K562 (cell line): ENCODE measurements at regions not wholly inside any gene's neighbourhood (a gene's known extent, or its start where the extent isn't known, plus 50 kb on each side); places are given as distances from the start of the nearest gene placed in this dataset.

ENCODE experiments used
- ATAC-seq: fragments of 200-7000 bp; cut with Tn5 transposase; 3 replicates; pipeline ENCODE4 v1.9.1; 2020; ENCODE audit warnings: moderate library complexity
- BruUV-seq: library from RNA; stranded (reverse); fragments of 400-500 nt; replicated peaks from 2 replicates; lab custom pipeline; 2021; lab: Mats Ljungman, UMichigan
- CTCF ChIA-PET: fragments of 300-600 bp; formaldehyde crosslinking; extraction: SDS; loops from one replicate; lab custom pipeline; 2021; ENCODE audit warnings: low intra/inter-chr PET ratio; lab: Yijun Ruan, JAX
- POLR2A ChIA-PET: fragments of 300-600, 350-650 bp; sonication (Branson Sonifier 250); formaldehyde crosslinking; extraction: SDS; loops from one replicate; lab custom pipeline; 2021; ENCODE audit warnings: antibody characterized with exemption, inconsistent platforms; lab: Yijun Ruan, JAX
- DNase-seq, 4 experiments: peaks; one replicate each; pipeline versions ENCODE4 v3.0.0 to v3.0.0-alpha.2; 2011 to 2018; ENCODE audit warnings: low spot score in 3 of 4, mixed read lengths in 3 of 4; ENCODE audit errors: extremely low read depth in 1 of 4
- FAIRE-seq: peaks from 2 replicates; lab custom pipeline; 2011; peaks lifted over from hg19 to GRCh38; lab: Jason Lieb, UNC
- H2AFZ ChIP-seq: 2 replicates; pipeline ENCODE4 v1.6.0; 2011; ENCODE audit warnings: low read depth, low read length, control low read depth, inconsistent platforms
- H3K27ac ChIP-seq: fragments of 200-600 bp; 3 replicates; pipeline ENCODE4 v1.8.0; 2011; ENCODE audit warnings: low read depth, mild to moderate bottlenecking, control low read depth, inconsistent platforms, low read length, moderate library complexity, mixed read lengths; ENCODE audit errors: extremely low read depth
- H3K27me3 ChIP-seq, 2 experiments: fragments of 300-600 bp in 1 of 2; 2 replicates in 1 of 2; 3 replicates in 1 of 2; pipeline versions ENCODE4 v1.6.0 to v1.8.0; 2011; ENCODE audit warnings: inconsistent platforms in 2 of 2, low read length in 2 of 2, mild to moderate bottlenecking in 1 of 2, mixed read lengths in 1 of 2, moderate library complexity in 1 of 2; ENCODE audit not compliant: control insufficient read depth in 2 of 2, insufficient read depth in 2 of 2
- H3K36me3 ChIP-seq: fragments of 300-600 bp; 3 replicates; pipeline ENCODE4 v1.8.0; 2011; ENCODE audit warnings: mild to moderate bottlenecking, low read length, inconsistent platforms; ENCODE audit not compliant: control insufficient read depth, insufficient read depth
- H3K4me1 ChIP-seq, 2 experiments: fragments of 200-600 bp in 1 of 2; replicated peaks in 1 of 2; 2 replicates in 1 of 2; 3 replicates in 1 of 2; pipeline versions ENCODE4 v1.5.1 to v1.8.0; 2011; ENCODE audit warnings: inconsistent platforms in 2 of 2, low read length in 2 of 2, mild to moderate bottlenecking in 1 of 2, mixed read lengths in 1 of 2, moderate library complexity in 1 of 2; ENCODE audit not compliant: control insufficient read depth in 2 of 2, insufficient read depth in 2 of 2
- H3K4me2 ChIP-seq: 2 replicates; pipeline ENCODE4 v1.6.1; 2011; ENCODE audit warnings: low read length, control low read depth, inconsistent platforms, mixed read lengths; ENCODE audit not compliant: insufficient read depth
- H3K4me3 ChIP-seq: fragments of 200-600 bp; sonication (generic), shearing (Covaris generic); 2 replicates; pipeline ENCODE4 v1.5.1; 2016; ENCODE audit warnings: control low read depth, inconsistent platforms
- H3K79me2 ChIP-seq: fragments of 200-600 bp; 3 replicates; pipeline ENCODE4 v1.8.0; 2011; ENCODE audit warnings: low read length, inconsistent platforms; ENCODE audit not compliant: control insufficient read depth, insufficient read depth
- H3K9ac ChIP-seq, 2 experiments: 2 replicates each; pipeline versions ENCODE4 v1.6.0 to v1.6.1; 2011; ENCODE audit warnings: low read depth in 2 of 2, low read length in 2 of 2, control low read depth in 1 of 2, inconsistent platforms in 1 of 2, mild to moderate bottlenecking in 1 of 2, mixed read lengths in 1 of 2; ENCODE audit not compliant: insufficient read depth in 1 of 2
- H3K9me1 ChIP-seq: one replicate; pipeline ENCODE4 v1.6.0; 2011; ENCODE audit warnings: inconsistent platforms, mild to moderate bottlenecking, low read length, moderate library complexity; ENCODE audit not compliant: control insufficient read depth, insufficient read depth
- H3K9me3 ChIP-seq: replicated peaks from 2 replicates; pipeline ENCODE4 v1.5.1; 2011; ENCODE audit warnings: low read depth, low read length, inconsistent platforms; ENCODE audit not compliant: control insufficient read depth, insufficient read depth
- H4K20me1 ChIP-seq: replicated peaks from 2 replicates; pipeline ENCODE4 v1.6.1; 2011; ENCODE audit warnings: low read length, inconsistent platforms, mixed read lengths; ENCODE audit not compliant: control insufficient read depth, insufficient read depth
- GABPB2 ChIP-seq: fragments of 250-450 bp; sonication (Bioruptor Pico); conservative IDR thresholded peaks from 2 replicates; pipeline ENCODE4 v1.5.1; 2021; ENCODE audit warnings: mild to moderate bottlenecking
- THRA ChIP-seq: fragments of 450-650 bp; IDR thresholded peaks from 2 replicates; pipeline ENCODE4 v1.6.1; 2017; ENCODE audit warnings: mild to moderate bottlenecking, moderate library complexity
- ZFP36 ChIP-seq: fragments of 150-350 bp; IDR thresholded peaks from 2 replicates; pipeline ENCODE4 v1.6.1; 2018; ENCODE audit warnings: low read length, low read depth; ENCODE audit not compliant: partially characterized antibody
- WGBS: fragments of 100-300 bp; shearing (Covaris generic); methylation state at CpG from one replicate; pipeline ENCODE4 v1.1.6; 2016; ENCODE audit warnings: low coverage, mixed read lengths; ENCODE audit not compliant: insufficient coverage; ENCODE audit errors: missing lambda C conversion rate; 5-methylcytosine and 5-hydroxymethylcytosine counted together
- in situ Hi-C: fragments of 300-500 bp; cut with MboI; formaldehyde crosslinking; loops from 4 replicates; pipeline ENCODE4 v1.15.0; 2018; ENCODE audit warnings: inconsistent platforms, mixed read lengths
- intact Hi-C: fragments of 100-400 bp; cut with micrococcal nuclease; formaldehyde crosslinking; loops from 2 replicates; pipeline ENCODE4 v1.14.2; 2022

DNA sequence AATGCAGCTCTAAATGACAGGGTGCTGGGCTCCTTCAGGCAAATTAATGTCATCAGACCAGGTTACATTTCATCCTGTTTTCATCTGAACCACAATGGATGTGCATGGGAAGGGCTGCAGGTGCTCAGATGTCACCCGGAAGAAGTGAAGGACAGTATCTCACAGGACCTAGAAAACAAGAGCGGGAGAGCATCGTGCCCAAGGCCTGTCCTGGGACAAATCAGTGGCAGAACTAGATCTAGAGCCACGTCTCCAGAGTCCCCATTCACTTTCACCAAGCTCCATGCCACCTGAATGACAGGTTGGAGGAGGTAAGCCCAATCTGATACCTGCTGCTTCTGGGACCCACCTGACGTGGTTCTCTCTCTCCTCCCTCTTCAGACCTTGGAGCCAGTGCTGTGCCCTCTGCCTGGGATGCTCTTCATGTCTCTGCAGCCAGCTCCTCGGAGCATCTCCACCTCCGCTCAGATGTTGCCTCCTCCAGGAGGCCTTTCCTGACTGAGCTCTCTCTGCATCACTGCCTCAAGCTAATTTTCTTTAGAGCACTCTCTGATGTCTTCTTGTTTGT, 77.3 kb downstream of the CPN2 start:
- H3K79me2 ChIP-seq, result no peaks in the 10 kb centered on the region
- no peaks in the 10 kb centered on the region for H4K20me1 ChIP-seq
- H3K9me1 ChIP-seq, result peaks cover 4% of the 10 kb centered on the region
- no peak overlapping the region for H3K4me3 ChIP-seq
- no peak overlapping the region for H3K4me2 ChIP-seq
- H3K9ac ChIP-seq, result no peak overlapping the region
- BruUV-seq, result no TSS peak
- ChIA-PET POLR2A (interaction anchor here (0.7 to 1.2 kb wide), 5 partner anchors 8 to 416 kb away, joined by 3 to 4 read pairs (median 4); no protein-coding TSS in a partner anchor), CTCF (no interaction called here)
- no peak for FAIRE-seq
- intact Hi-C loops, result no loop called here
- no peak for ATAC-seq
- peaks cover 2 to 38% of the 10 kb centered on the region in 2 experiments; a peak in 3 of 5 replicates for H3K4me1 ChIP-seq
- WGBS, result 57% methylated on average over 7 of the region's 7 CpGs
- TF ChIP-seq GABPB2, result no peak
- peak; percentile 76 for TF ChIP-seq ZFP36
- no peak for TF ChIP-seq THRA
- H2AFZ ChIP-seq, result no peak overlapping the region
- no peak overlapping the region for H3K27ac ChIP-seq
- H3K9me3 ChIP-seq, result no peaks in the 10 kb centered on the region
- in situ Hi-C loops, result no loop called here
- no peak for DNase-seq
- no peaks in the 10 kb centered on the region for H3K27me3 ChIP-seq
- no peaks in the 10 kb centered on the region for H3K36me3 ChIP-seq
